HCT116 (cell line): ENCODE measurements at regions not wholly inside any gene's neighbourhood (a gene's known extent, or its start where the extent isn't known, plus 50 kb on each side); places are given as distances from the start of the nearest gene placed in this dataset.

Source experiments
- CEBPB ChIP-seq: IDR thresholded peaks from 2 replicates; pipeline ENCODE4 v1.6.1; 2012; ENCODE audit warnings: low read depth
- CTCF ChIP-seq, 3 experiments: fragments of 200-600 bp in 1 of 3; sonication (generic) in 1 of 3; IDR thresholded peaks in 2 of 3; conservative IDR thresholded peaks in 1 of 3; 2 replicates each; pipeline ENCODE4 v1.5.1; 2012 to 2017; ENCODE audit warnings: low read depth in 2 of 3, low read length in 2 of 3, antibody characterized with exemption in 1 of 3, borderline replicate concordance in 1 of 3, control low read depth in 1 of 3, mild to moderate bottlenecking in 1 of 3, mixed read lengths in 1 of 3, mixed run types in 1 of 3, moderate library complexity in 1 of 3; ENCODE audit not compliant: insufficient read depth in 1 of 3
- EZH2 ChIP-seq: fragments of 200-600 bp; sonication (generic); IDR thresholded peaks from 2 replicates; pipeline ENCODE4 v1.6.1; 2017; ENCODE audit warnings: antibody characterized with exemption, mixed run types
- FOSL1 ChIP-seq: IDR thresholded peaks from 2 replicates; pipeline ENCODE4 v1.6.1; 2012; ENCODE audit warnings: low read depth
- MAX ChIP-seq: IDR thresholded peaks from 2 replicates; pipeline ENCODE4 v1.6.1; 2012
- POLR2A ChIP-seq: IDR thresholded peaks from 2 replicates; pipeline ENCODE4 v1.7.0; 2011; ENCODE audit warnings: borderline replicate concordance; ENCODE audit not compliant: insufficient read depth, insufficient read length; ENCODE audit errors: extremely low read depth
- POLR2AphosphoS5 ChIP-seq: IDR thresholded peaks from 2 replicates; pipeline ENCODE4 v1.6.1; 2011; ENCODE audit warnings: mild to moderate bottlenecking, low read depth, low read length, moderate library complexity

GRCh38 chr2:18433872-18434271, 126.6 kb downstream of the RDH14 start:
- TF ChIP-seq POLR2AphosphoS5 (no peak), POLR2A (no peak), CTCF (IDR thresholded peaks at IDR 0.05 in 2 of 3, conservative IDR thresholded peaks at IDR 0.05 in 1 of 3; ENCODE audit: borderline replicate concordance in 1 of 3, insufficient read depth in 1 of 3, low read depth in 2 of 3, low read length in 2 of 3) (no peak), CEBPB (no peak), EZH2 (no peak), MAX (no peak), FOSL1 (no peak)
